ENCODE measurements at regions not wholly inside any gene's neighbourhood (a gene's known extent, or its start where the extent isn't known, plus 50 kb on each side); places are given as distances from the start of the nearest gene placed in this dataset.

- H3K27ac ChIP-seq = no peak overlapping the region
- TF ChIP-seq CTCF (conservative IDR thresholded peaks at IDR 0.05) (no peak), ZFX (IDR thresholded peaks at IDR 0.05) (no peak)
These were observed 73.6 kb downstream of the SIPA1L2 start for GRCh38 chr1:232556351-232556750.

- no peak for TF ChIP-seq ZFX (IDR thresholded peaks at IDR 0.05)
- no peak for TF ChIP-seq CTCF (conservative IDR thresholded peaks at IDR 0.05)
- no peak overlapping the region for H3K27ac ChIP-seq
These were observed 74.3 kb downstream of the SIPA1L2 start for GRCh38 chr1:232555494-232556210.

GRCh38 chr1:232554409-232554808, 75.5 kb downstream of the SIPA1L2 start:
- TF ChIP-seq CTCF (conservative IDR thresholded peaks at IDR 0.05) = no peak
- H3K27ac ChIP-seq = no peak overlapping the region

- H3K27ac ChIP-seq = no peak overlapping the region
- no peak for TF ChIP-seq CTCF (conservative IDR thresholded peaks at IDR 0.05)
- TF ChIP-seq ZFX (IDR thresholded peaks at IDR 0.05) = no peak
These were observed 76.1 kb downstream of the SIPA1L2 start for GRCh38 chr1:232553809-232554208.

- H3K27ac ChIP-seq = peak overlapping the region; percentile 32
These were observed 76.7 kb downstream of the SIPA1L2 start for GRCh38 chr1:232553050-232553754.

GRCh38 chr1:232551386-232551785, 78.5 kb downstream of the SIPA1L2 start:
- no peak overlapping the region for H3K27ac ChIP-seq
- TF ChIP-seq CTCF (conservative IDR thresholded peaks at IDR 0.05) (no peak), ZFX (IDR thresholded peaks at IDR 0.05) (no peak)

More at GRCh38 chr1:232553050-232553754, 76.7 kb downstream of the SIPA1L2 start:
- no peak for TF ChIP-seq CTCF (conservative IDR thresholded peaks at IDR 0.05)
- TF ChIP-seq ZFX (IDR thresholded peaks at IDR 0.05) = no peak

GRCh38 chr1:232550007-232550406, 79.9 kb downstream of the SIPA1L2 start:
- no peak overlapping the region for H3K27ac ChIP-seq
- TF ChIP-seq CTCF (conservative IDR thresholded peaks at IDR 0.05) = no peak
- TF ChIP-seq ZFX (IDR thresholded peaks at IDR 0.05) = no peak

All from C4-2B (cell line).